GM19240 (cell line): ENCODE measurements at regions not wholly inside any gene's neighbourhood (a gene's known extent, or its start where the extent isn't known, plus 50 kb on each side); places are given as distances from the start of the nearest gene placed in this dataset.
"Not testable (repeated sequence)": the region's sequence is repeated elsewhere in the genome, so short reads cannot be mapped to it uniquely, and the experiment has no call there.

ENCODE experiments used
- DNase-seq: peaks from one replicate; pipeline ENCODE4 v3.0.0; 2011; ENCODE audit warnings: low spot score; ENCODE audit not compliant: insufficient read length

- DNase-seq: not testable (repeated sequence)
Measured at GRCh38 chr5:98342958-98343660, 430.4 kb upstream of the RGMB start.

GRCh38 chr5:98349251-98349989 is 424.0 kb upstream of the RGMB start:
- DNase-seq: no peak

GRCh38 chr5:98349990-98350365 is 423.5 kb upstream of the RGMB start:
- DNase-seq: no peak

- DNase-seq: no peak
Measured at GRCh38 chr5:98354922-98355321, 418.5 kb upstream of the RGMB start.

GRCh38 chr5:98360548-98360947 is 412.9 kb upstream of the RGMB start:
- DNase-seq: no peak

- DNase-seq: no peak
Measured at GRCh38 chr5:98363157-98363556, 410.3 kb upstream of the RGMB start.

- no peak for DNase-seq
Measured at GRCh38 chr5:98364549-98364948, 408.9 kb upstream of the RGMB start.

- DNase-seq: no peak
Measured at GRCh38 chr5:98365126-98365525, 408.3 kb upstream of the RGMB start.

- DNase-seq: no peak
Measured at GRCh38 chr5:98368141-98368540, 405.3 kb upstream of the RGMB start.

GRCh38 chr5:98372351-98372750 is 401.1 kb upstream of the RGMB start:
- no peak for DNase-seq

GRCh38 chr5:98391921-98392625 is 381.4 kb upstream of the RGMB start:
- no peak for DNase-seq

- DNase-seq: not testable (repeated sequence)
Measured at GRCh38 chr5:98393205-98393604, 380.3 kb upstream of the RGMB start.

GRCh38 chr5:98397081-98397480 is 376.4 kb upstream of the RGMB start:
- DNase-seq: no peak

GRCh38 chr5:98398465-98398864 is 375.0 kb upstream of the RGMB start:
- no peak for DNase-seq

GRCh38 chr5:98401656-98402055 is 371.8 kb upstream of the RGMB start:
- DNase-seq: no peak

GRCh38 chr5:98402130-98402529 is 371.3 kb upstream of the RGMB start:
- no peak for DNase-seq

- DNase-seq: no peak
Measured at GRCh38 chr5:98403131-98403530, 370.3 kb upstream of the RGMB start.

- DNase-seq: no peak
Measured at GRCh38 chr5:98414938-98415337, 358.5 kb upstream of the RGMB start.

- DNase-seq: no peak
Measured at GRCh38 chr5:98415663-98416062, 357.8 kb upstream of the RGMB start.

- DNase-seq: no peak
Measured at GRCh38 chr5:98416541-98416940, 356.9 kb upstream of the RGMB start.

- DNase-seq: no peak
Measured at GRCh38 chr5:98419825-98420224, 353.6 kb upstream of the RGMB start.

GRCh38 chr5:98424681-98425450 is 348.6 kb upstream of the RGMB start:
- no peak for DNase-seq
